ENCODE measurements at regions not wholly inside any gene's neighbourhood (a gene's known extent, or its start where the extent isn't known, plus 50 kb on each side); places are given as distances from the start of the nearest gene placed in this dataset.

GRCh38 chr5:116361171-116361967 lies 213.3 kb downstream of the SEMA6A start:
- DNase-seq = peak; percentile 26 to 27

GRCh38 chr5:116360008-116360853 lies 214.4 kb downstream of the SEMA6A start:
- peak in 1 of 2 experiments; percentile 2 for DNase-seq

- no peak for DNase-seq
These were observed 215.0 kb downstream of the SEMA6A start for GRCh38 chr5:116359592-116359991.

- no peak for DNase-seq
These were observed 215.7 kb downstream of the SEMA6A start for GRCh38 chr5:116358911-116359418.

GRCh38 chr5:116358015-116358523 lies 216.6 kb downstream of the SEMA6A start:
- no peak for DNase-seq

- no peak for DNase-seq
These were observed 218.6 kb downstream of the SEMA6A start for GRCh38 chr5:116355819-116356601.

GRCh38 chr5:116354699-116355098 lies 219.9 kb downstream of the SEMA6A start:
- no peak for DNase-seq

GRCh38 chr5:116347657-116348056 lies 227.0 kb downstream of the SEMA6A start:
- DNase-seq = no peak

GRCh38 chr5:116343961-116344360 lies 230.7 kb downstream of the SEMA6A start:
- DNase-seq = no peak

Measured in SHP77 (cell line).